ENCODE measurements at regions not wholly inside any gene's neighbourhood (a gene's known extent, or its start where the extent isn't known, plus 50 kb on each side); places are given as distances from the start of the nearest gene placed in this dataset.

DNA sequence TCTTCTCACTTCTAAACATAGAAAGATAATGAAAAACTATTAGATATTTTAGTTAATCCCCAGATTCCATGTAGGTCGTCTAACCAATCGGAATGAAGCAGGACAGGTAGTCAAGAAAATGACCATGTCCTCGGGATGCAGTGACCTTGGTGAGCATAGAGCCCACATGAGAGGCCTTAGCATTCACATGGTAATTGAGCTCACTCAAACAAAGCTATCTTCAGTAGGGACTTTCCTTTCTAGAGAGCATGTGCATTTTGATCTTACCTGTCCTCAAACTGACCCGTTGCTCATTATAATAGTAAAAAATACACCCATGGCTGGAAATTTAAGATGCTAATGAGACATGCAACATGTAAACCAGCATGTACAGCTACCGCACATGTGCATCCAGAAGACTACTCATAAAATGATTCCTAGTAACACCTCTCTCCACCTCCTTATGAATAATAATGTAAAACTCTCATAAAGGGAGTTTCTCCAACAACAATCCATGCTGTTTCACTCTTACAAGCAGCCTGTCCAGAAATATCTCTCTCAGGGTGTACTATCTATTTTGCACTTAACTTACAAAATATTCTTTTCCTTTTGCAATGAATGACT lies 274.0 kb upstream of the CDH9 start:
- no peaks in the 10 kb centered on the region for H3K36me3 ChIP-seq
- DNase-seq (ENCODE audit: low spot score) = no peak
- no peaks in the 10 kb centered on the region for H3K36me3 Mint-ChIP-seq
- peaks cover 19% of the 10 kb centered on the region for H3K4me1 Mint-ChIP-seq
- peaks cover 23% of the 10 kb centered on the region for H3K4me1 ChIP-seq
- H2AFZ ChIP-seq (replicated peaks) = no peak overlapping the region
- H3K27ac Mint-ChIP-seq = no peak overlapping the region
- no peak overlapping the region for H3K4me3 Mint-ChIP-seq
- H3K9me3 ChIP-seq (ENCODE audit: low read depth) = no peaks in the 10 kb centered on the region
- no peak for TF ChIP-seq EZH2 (IDR thresholded peaks at IDR 0.05)
- TF ChIP-seq EZH2phosphoT487 (IDR thresholded peaks at IDR 0.05) = no peak
- TF ChIP-seq, protein P1, sequence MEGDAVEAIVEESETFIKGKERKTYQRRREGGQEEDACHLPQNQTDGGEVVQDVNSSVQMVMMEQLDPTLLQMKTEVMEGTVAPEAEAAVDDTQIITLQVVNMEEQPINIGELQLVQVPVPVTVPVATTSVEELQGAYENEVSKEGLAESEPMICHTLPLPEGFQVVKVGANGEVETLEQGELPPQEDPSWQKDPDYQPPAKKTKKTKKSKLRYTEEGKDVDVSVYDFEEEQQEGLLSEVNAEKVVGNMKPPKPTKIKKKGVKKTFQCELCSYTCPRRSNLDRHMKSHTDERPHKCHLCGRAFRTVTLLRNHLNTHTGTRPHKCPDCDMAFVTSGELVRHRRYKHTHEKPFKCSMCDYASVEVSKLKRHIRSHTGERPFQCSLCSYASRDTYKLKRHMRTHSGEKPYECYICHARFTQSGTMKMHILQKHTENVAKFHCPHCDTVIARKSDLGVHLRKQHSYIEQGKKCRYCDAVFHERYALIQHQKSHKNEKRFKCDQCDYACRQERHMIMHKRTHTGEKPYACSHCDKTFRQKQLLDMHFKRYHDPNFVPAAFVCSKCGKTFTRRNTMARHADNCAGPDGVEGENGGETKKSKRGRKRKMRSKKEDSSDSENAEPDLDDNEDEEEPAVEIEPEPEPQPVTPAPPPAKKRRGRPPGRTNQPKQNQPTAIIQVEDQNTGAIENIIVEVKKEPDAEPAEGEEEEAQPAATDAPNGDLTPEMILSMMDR (IDR thresholded peaks at IDR 0.05) = no peak
- H3K27me3 ChIP-seq = no peaks in the 10 kb centered on the region
- no peaks in the 10 kb centered on the region for H3K9me3 Mint-ChIP-seq
- H3K9ac ChIP-seq = no peak overlapping the region
- no peaks in the 10 kb centered on the region for H3F3A ChIP-seq (ENCODE audit: low read depth)
- H3K27me3 Mint-ChIP-seq (ENCODE audit: insufficient read depth, low read depth) = no peaks in the 10 kb centered on the region
- no peaks in the 10 kb centered on the region for H3K79me2 ChIP-seq (ENCODE audit: low read depth)
- H3K4me3 ChIP-seq = no peak overlapping the region
- H4K20me1 ChIP-seq (ENCODE audit: low read depth) = no peaks in the 10 kb centered on the region
- H3K4me2 ChIP-seq = no peak overlapping the region
- H3K27ac ChIP-seq = no peak overlapping the region

DNA sequence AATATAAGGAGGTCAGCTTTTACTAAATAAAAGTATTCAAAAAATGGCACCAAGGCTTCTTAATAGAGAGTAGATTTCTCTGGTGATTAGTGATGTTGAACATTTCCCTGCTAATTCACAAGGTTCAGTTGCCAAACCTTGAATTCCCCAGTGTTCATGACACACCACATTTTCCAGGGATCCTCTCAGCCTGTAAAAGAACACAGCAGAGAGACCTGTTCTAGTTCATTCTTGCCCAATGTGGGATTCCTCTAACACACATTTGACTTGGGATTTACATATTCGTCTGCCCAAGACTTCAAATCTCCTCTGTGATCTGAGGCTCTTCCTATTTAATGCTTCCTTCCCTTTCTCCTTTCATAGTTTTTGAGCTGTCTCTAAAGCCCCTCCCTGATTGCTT lies 273.2 kb upstream of the CDH9 start:
- H3K4me3 ChIP-seq = no peak overlapping the region
- peaks cover 21% of the 10 kb centered on the region for H3K4me1 ChIP-seq
- no peaks in the 10 kb centered on the region for H3K9me3 Mint-ChIP-seq
- no peak overlapping the region for H3K4me3 Mint-ChIP-seq
- H3K27me3 Mint-ChIP-seq (ENCODE audit: insufficient read depth, low read depth) = no peaks in the 10 kb centered on the region
- no peaks in the 10 kb centered on the region for H3K79me2 ChIP-seq (ENCODE audit: low read depth)
- no peaks in the 10 kb centered on the region for H3K36me3 Mint-ChIP-seq
- H2AFZ ChIP-seq (replicated peaks) = no peak overlapping the region
- no peaks in the 10 kb centered on the region for H3K27me3 ChIP-seq
- DNase-seq (ENCODE audit: low spot score) = no peak
- H3K4me1 Mint-ChIP-seq = peaks cover 18% of the 10 kb centered on the region
- no peak overlapping the region for H3K4me2 ChIP-seq
- H3K27ac ChIP-seq = no peak overlapping the region
- H3K27ac Mint-ChIP-seq = no peak overlapping the region
- H3K9ac ChIP-seq = no peak overlapping the region
- TF ChIP-seq EZH2phosphoT487 (IDR thresholded peaks at IDR 0.05) = no peak
- TF ChIP-seq, protein P1 (IDR thresholded peaks at IDR 0.05) = no peak
- TF ChIP-seq EZH2 (IDR thresholded peaks at IDR 0.05) = no peak
- no peaks in the 10 kb centered on the region for H3K9me3 ChIP-seq (ENCODE audit: low read depth)
- no peaks in the 10 kb centered on the region for H4K20me1 ChIP-seq (ENCODE audit: low read depth)
- H3F3A ChIP-seq (ENCODE audit: low read depth) = no peaks in the 10 kb centered on the region
- H3K36me3 ChIP-seq = no peaks in the 10 kb centered on the region

DNA sequence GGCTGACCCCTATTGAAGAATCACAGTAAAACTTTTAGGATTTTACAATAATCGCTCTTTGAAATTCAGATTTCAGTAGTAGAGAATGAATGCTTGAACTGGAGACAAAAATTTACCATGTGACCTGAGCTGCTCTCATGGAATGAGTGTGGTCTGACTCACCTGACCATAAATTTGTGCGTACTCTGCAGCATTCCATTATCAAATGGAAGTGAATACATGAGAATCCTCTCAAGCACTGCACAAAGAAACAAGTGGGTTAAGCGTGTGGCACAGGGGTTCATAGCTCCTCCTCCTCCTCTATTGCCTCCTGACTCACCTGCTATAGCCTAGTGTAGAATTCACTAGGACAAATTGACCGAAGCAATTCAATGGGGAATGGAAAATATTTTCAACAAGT lies 269.8 kb upstream of the CDH9 start:
- Histone ChIP-seq H3K36me3 (no peaks in the 10 kb centered on the region), H3K79me2 (ENCODE audit: low read depth) (no peaks in the 10 kb centered on the region), H3K9me3 (ENCODE audit: low read depth) (no peaks in the 10 kb centered on the region), H3K27ac (no peak overlapping the region), H3K27me3 (no peaks in the 10 kb centered on the region), H3K4me1 (peaks cover 4% of the 10 kb centered on the region), H3K4me3 (no peak overlapping the region), H2AFZ (replicated peaks) (no peak overlapping the region), H3K4me2 (no peak overlapping the region), H3F3A (ENCODE audit: low read depth) (no peaks in the 10 kb centered on the region), H4K20me1 (ENCODE audit: low read depth) (no peaks in the 10 kb centered on the region), H3K9ac (no peak overlapping the region)
- DNase-seq (ENCODE audit: low spot score) = no peak
- Mint-ChIP-seq H3K4me1 (peaks cover 2% of the 10 kb centered on the region), H3K4me3 (no peak overlapping the region), H3K27me3 (ENCODE audit: insufficient read depth, low read depth) (no peaks in the 10 kb centered on the region), H3K27ac (no peak overlapping the region), H3K36me3 (no peaks in the 10 kb centered on the region), H3K9me3 (no peaks in the 10 kb centered on the region)
- TF ChIP-seq EZH2 (IDR thresholded peaks at IDR 0.05) (no peak), EZH2phosphoT487 (IDR thresholded peaks at IDR 0.05) (no peak)
- TF ChIP-seq, protein P1 (IDR thresholded peaks at IDR 0.05) = no peak
